ENCODE measurements at regions not wholly inside any gene's neighbourhood (a gene's known extent, or its start where the extent isn't known, plus 50 kb on each side); places are given as distances from the start of the nearest gene placed in this dataset.
"Not testable (repeated sequence)": the region's sequence is repeated elsewhere in the genome, so short reads cannot be mapped to it uniquely, and the experiment has no call there.

GRCh38 chr18:78242254-78242643 is 737.4 kb upstream of the SALL3 start:
- no peak for DNase-seq (ENCODE audit: low spot score)
- Mint-ChIP-seq H3K27ac (no peak overlapping the region), H3K9me3 (peaks cover 7% of the 10 kb centered on the region), H3K27me3 (ENCODE audit: low read depth) (no peaks in the 10 kb centered on the region), H3K4me1 (ENCODE audit: low read depth) (no peaks in the 10 kb centered on the region), H3K4me3 (no peak overlapping the region), H3K36me3 (ENCODE audit: low read depth) (peaks cover 4% of the 10 kb centered on the region)

- Mint-ChIP-seq H3K36me3 (ENCODE audit: low read depth) (peaks cover 4% of the 10 kb centered on the region), H3K4me3 (no peak overlapping the region), H3K9me3 (peaks cover 6% of the 10 kb centered on the region), H3K27ac (no peak overlapping the region), H3K4me1 (ENCODE audit: low read depth) (no peaks in the 10 kb centered on the region), H3K27me3 (ENCODE audit: low read depth) (no peaks in the 10 kb centered on the region)
- DNase-seq (ENCODE audit: low spot score), result no peak
These were observed 736.8 kb upstream of the SALL3 start for GRCh38 chr18:78242806-78243205.

GRCh38 chr18:78244779-78245178 is 734.8 kb upstream of the SALL3 start:
- H3K4me3 Mint-ChIP-seq, result no peak overlapping the region
- H3K27me3 Mint-ChIP-seq (ENCODE audit: low read depth), result no peaks in the 10 kb centered on the region
- no peaks in the 10 kb centered on the region for H3K4me1 Mint-ChIP-seq (ENCODE audit: low read depth)
- no peak for DNase-seq (ENCODE audit: low spot score)
- no peaks in the 10 kb centered on the region for H3K36me3 Mint-ChIP-seq (ENCODE audit: low read depth)
- no peak overlapping the region for H3K27ac Mint-ChIP-seq
- H3K9me3 Mint-ChIP-seq, result no peaks in the 10 kb centered on the region

GRCh38 chr18:78245451-78245850 is 734.2 kb upstream of the SALL3 start:
- Mint-ChIP-seq H3K4me1 (ENCODE audit: low read depth) (no peaks in the 10 kb centered on the region), H3K4me3 (no peak overlapping the region), H3K9me3 (no peaks in the 10 kb centered on the region), H3K36me3 (ENCODE audit: low read depth) (no peaks in the 10 kb centered on the region), H3K27ac (no peak overlapping the region), H3K27me3 (ENCODE audit: low read depth) (no peaks in the 10 kb centered on the region)
- DNase-seq (ENCODE audit: low spot score), result no peak

GRCh38 chr18:78246050-78246449 is 733.6 kb upstream of the SALL3 start:
- Mint-ChIP-seq H3K27me3 (ENCODE audit: low read depth) (no peaks in the 10 kb centered on the region), H3K4me3 (no peak overlapping the region), H3K36me3 (ENCODE audit: low read depth) (no peaks in the 10 kb centered on the region), H3K4me1 (ENCODE audit: low read depth) (no peaks in the 10 kb centered on the region), H3K27ac (no peak overlapping the region), H3K9me3 (no peaks in the 10 kb centered on the region)
- DNase-seq (ENCODE audit: low spot score), result no peak

- no peaks in the 10 kb centered on the region for H3K36me3 Mint-ChIP-seq (ENCODE audit: low read depth)
- no peaks in the 10 kb centered on the region for H3K9me3 Mint-ChIP-seq
- DNase-seq (ENCODE audit: low spot score), result no peak
- no peak overlapping the region for H3K27ac Mint-ChIP-seq
- H3K4me3 Mint-ChIP-seq, result no peak overlapping the region
- H3K27me3 Mint-ChIP-seq (ENCODE audit: low read depth), result no peaks in the 10 kb centered on the region
- no peaks in the 10 kb centered on the region for H3K4me1 Mint-ChIP-seq (ENCODE audit: low read depth)
These were observed 733.0 kb upstream of the SALL3 start for GRCh38 chr18:78246588-78246987.

DNA sequence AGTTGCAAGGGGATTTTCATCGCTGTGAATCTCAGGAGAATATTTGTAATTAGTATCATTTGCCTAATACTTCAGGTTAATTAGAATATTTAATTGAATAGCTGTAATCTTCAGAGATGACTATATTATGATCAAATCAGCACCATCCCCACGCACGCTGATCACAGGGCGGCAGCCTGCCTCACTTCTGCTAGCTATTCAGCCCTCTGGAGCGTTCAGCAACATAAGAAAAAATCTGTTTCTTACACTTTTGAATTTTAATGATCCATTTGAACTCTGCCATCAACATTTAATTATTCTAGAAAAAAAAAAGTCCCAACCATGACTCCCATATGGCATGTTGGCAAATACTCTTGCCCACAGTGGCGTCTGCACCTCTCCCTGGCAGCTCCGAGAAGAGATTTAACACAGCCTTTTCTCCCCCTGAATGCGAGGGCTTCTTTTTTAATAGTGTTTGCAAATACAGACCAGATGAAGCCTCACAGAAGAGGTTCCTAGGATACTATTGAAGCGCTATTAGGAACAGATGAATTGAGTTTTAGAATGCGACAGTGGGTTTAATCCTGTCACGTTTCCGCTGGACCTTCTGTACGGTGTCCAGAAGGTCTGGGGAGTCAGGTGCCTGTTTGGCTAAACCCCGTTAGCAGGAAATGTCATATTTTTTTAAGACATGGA is 731.9 kb upstream of the SALL3 start:
- no peak overlapping the region for H3K27ac Mint-ChIP-seq

GRCh38 chr18:78255013-78255412 is 724.6 kb upstream of the SALL3 start:
- Mint-ChIP-seq H3K27ac (no peak overlapping the region), H3K9me3 (no peaks in the 10 kb centered on the region), H3K27me3 (ENCODE audit: low read depth) (no peaks in the 10 kb centered on the region), H3K36me3 (ENCODE audit: low read depth) (no peaks in the 10 kb centered on the region), H3K4me3 (no peak overlapping the region), H3K4me1 (ENCODE audit: low read depth) (no peaks in the 10 kb centered on the region)
- no peak for DNase-seq (ENCODE audit: low spot score)

More for the DNA sequence above, 731.9 kb upstream of the SALL3 start:
- DNase-seq (ENCODE audit: low spot score), result no peak
- H3K9me3 Mint-ChIP-seq, result no peaks in the 10 kb centered on the region
- H3K36me3 Mint-ChIP-seq (ENCODE audit: low read depth), result no peaks in the 10 kb centered on the region
- no peaks in the 10 kb centered on the region for H3K27me3 Mint-ChIP-seq (ENCODE audit: low read depth)
- H3K4me1 Mint-ChIP-seq (ENCODE audit: low read depth), result no peaks in the 10 kb centered on the region
- no peak overlapping the region for H3K4me3 Mint-ChIP-seq

DNA sequence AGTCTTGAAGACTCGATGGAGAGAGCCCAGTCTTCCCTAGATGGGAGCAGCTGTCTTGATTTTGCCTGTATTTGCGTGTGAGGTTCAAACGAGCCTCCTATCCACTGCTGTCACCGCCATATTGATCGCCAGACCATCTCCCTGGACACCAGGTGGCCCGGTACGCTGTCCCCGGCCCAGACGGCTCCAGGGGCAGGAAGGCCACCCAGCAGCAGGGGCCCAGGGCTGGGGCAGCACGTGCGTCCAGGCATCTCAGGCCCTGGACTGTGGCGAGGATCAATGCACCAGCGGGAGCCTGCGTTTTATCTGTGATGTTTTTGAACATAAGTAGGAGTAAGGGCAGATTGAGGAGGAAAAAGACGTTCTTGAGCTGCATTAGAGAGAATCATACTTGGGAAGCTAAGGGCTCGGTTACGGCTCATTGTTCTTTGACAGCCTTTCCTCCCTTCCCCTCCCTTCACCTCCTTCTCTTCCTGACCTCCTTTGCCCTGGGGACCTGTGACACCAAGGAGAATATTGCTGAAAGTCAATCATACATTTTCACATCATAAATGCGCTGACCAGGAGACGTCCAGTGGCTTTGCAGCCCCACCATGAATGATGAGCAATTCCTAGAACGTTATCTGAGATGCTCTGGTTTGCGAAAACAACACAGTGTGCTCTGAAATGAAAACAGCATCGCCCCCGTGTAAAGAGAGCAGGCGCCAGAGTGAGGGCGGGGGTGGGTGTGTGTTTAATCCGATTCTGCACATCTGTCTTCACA is 711.2 kb upstream of the SALL3 start:
- H3K4me1 Mint-ChIP-seq (ENCODE audit: low read depth), result no peaks in the 10 kb centered on the region

DNA sequence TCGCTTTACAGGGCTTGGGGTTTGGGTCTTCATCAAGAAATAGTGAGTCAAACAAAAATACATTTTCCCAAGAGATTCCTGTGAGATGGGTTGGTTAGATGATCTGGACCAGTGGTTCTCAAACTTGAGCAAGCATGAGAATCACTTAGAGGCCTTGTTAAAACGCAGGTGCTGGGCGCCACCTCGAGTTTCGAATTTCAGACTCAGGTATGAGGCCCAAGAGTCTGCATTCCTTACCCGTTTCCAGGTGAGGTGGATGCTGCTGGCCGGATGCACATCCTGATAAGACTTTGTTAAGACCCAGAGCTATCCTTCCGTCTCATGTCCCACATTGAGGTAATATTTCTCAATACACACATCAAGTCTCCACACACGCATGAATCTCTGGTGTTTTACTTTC is 707.8 kb upstream of the SALL3 start:
- Mint-ChIP-seq H3K9me3 (peaks cover 18% of the 10 kb centered on the region), H3K4me1 (ENCODE audit: low read depth) (no peaks in the 10 kb centered on the region), H3K27ac (no peak overlapping the region), H3K27me3 (ENCODE audit: low read depth) (no peaks in the 10 kb centered on the region), H3K36me3 (ENCODE audit: low read depth) (no peaks in the 10 kb centered on the region), H3K4me3 (no peak overlapping the region)
- DNase-seq (ENCODE audit: low spot score), result no peak

More for the DNA sequence above, 711.2 kb upstream of the SALL3 start:
- H3K36me3 Mint-ChIP-seq (ENCODE audit: low read depth), result no peaks in the 10 kb centered on the region
- H3K9me3 Mint-ChIP-seq, result no peaks in the 10 kb centered on the region
- no peak for DNase-seq (ENCODE audit: low spot score)
- no peak overlapping the region for H3K27ac Mint-ChIP-seq
- no peaks in the 10 kb centered on the region for H3K27me3 Mint-ChIP-seq (ENCODE audit: low read depth)
- H3K4me3 Mint-ChIP-seq, result no peak overlapping the region

- H3K36me3 Mint-ChIP-seq (ENCODE audit: low read depth), result no peaks in the 10 kb centered on the region
- peaks cover 18% of the 10 kb centered on the region for H3K9me3 Mint-ChIP-seq
- H3K4me3 Mint-ChIP-seq, result no peak overlapping the region
- no peaks in the 10 kb centered on the region for H3K27me3 Mint-ChIP-seq (ENCODE audit: low read depth)
- no peak for DNase-seq (ENCODE audit: low spot score)
- H3K27ac Mint-ChIP-seq, result no peak overlapping the region
- H3K4me1 Mint-ChIP-seq (ENCODE audit: low read depth), result no peaks in the 10 kb centered on the region
These were observed 705.7 kb upstream of the SALL3 start for GRCh38 chr18:78273876-78274275.

DNA sequence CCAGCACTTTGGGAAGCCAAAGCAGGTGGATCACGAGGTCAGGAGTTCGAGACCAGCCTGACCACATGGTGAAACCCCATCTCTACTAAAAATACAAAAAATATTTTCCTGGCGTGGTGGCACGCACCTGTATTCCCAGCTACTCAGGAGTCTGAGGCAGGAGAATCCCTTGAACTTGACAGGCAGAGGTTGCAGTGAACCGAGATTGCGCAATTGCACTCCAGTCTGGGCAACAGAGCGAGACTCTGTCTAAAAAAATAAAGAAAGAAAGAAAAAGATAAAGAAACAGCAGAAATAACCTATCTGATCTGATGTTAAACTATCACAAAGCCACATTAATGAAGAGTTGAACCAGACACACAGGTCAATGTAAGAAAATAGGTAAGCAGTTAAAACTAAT is 696.2 kb upstream of the SALL3 start:
- not testable (repeated sequence) for H3K9me3 Mint-ChIP-seq; H3K27ac Mint-ChIP-seq; H3K36me3 Mint-ChIP-seq (ENCODE audit: low read depth); H3K4me3 Mint-ChIP-seq; DNase-seq (ENCODE audit: low spot score); H3K27me3 Mint-ChIP-seq (ENCODE audit: low read depth); H3K4me1 Mint-ChIP-seq (ENCODE audit: low read depth)

- DNase-seq (ENCODE audit: low spot score), result no peak
- Mint-ChIP-seq H3K4me1 (ENCODE audit: low read depth) (no peaks in the 10 kb centered on the region), H3K36me3 (ENCODE audit: low read depth) (no peaks in the 10 kb centered on the region), H3K9me3 (peaks cover 8% of the 10 kb centered on the region), H3K27ac (no peak overlapping the region), H3K27me3 (ENCODE audit: low read depth) (no peaks in the 10 kb centered on the region), H3K4me3 (no peak overlapping the region)
These were observed 686.8 kb upstream of the SALL3 start for GRCh38 chr18:78292618-78293380.

DNA sequence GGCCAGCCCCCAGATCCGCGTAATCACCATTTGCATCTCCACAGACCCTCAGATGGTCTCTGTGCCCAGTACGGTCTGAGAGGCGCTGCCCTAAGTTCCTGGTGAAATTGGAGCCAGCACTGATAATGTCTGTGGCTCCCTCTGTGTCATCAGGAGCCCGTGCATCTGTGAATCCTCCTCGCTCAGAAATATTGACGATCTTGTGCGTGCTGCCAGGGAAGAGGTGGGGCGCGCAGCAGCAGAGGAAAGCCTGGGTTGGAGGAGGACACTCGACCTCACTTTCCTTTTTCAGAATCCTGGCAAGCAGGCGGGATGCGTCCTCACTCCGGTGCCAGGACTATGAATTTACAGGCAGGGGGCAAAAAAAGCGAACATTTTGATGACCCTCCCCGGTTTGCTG is 686.1 kb upstream of the SALL3 start:
- H3K27me3 Mint-ChIP-seq (ENCODE audit: low read depth), result no peaks in the 10 kb centered on the region
- no peak overlapping the region for H3K27ac Mint-ChIP-seq
- no peaks in the 10 kb centered on the region for H3K4me1 Mint-ChIP-seq (ENCODE audit: low read depth)
- H3K36me3 Mint-ChIP-seq (ENCODE audit: low read depth), result no peaks in the 10 kb centered on the region
- no peak for DNase-seq (ENCODE audit: low spot score)
- peaks cover 8% of the 10 kb centered on the region for H3K9me3 Mint-ChIP-seq
- H3K4me3 Mint-ChIP-seq, result no peak overlapping the region
